Stimulated activated naive CD8-positive, alpha-beta T cell treated with anti-CD3 and anti-CD28 coated beads, Interleukin-15, amount 100 ng/mL, for 72 hours (primary cell): ENCODE measurements at regions not wholly inside any gene's neighbourhood (a gene's known extent, or its start where the extent isn't known, plus 50 kb on each side); places are given as distances from the start of the nearest gene placed in this dataset.
"Not testable (repeated sequence)": the region's sequence is repeated elsewhere in the genome, so short reads cannot be mapped to it uniquely, and the experiment has no call there.

Source experiments
- ATAC-seq: fragments of 150-1000 bp; cut with Tn5 transposase; 2 replicates; pipeline ENCODE4 v1.10.0; 2021; ENCODE audit warnings: mild to moderate bottlenecking, moderate library complexity
- DNase-seq, 2 donors: peaks; one replicate each; pipeline ENCODE4 v3.0.0; 2021 to 2022
- H3K27ac Mint-ChIP-seq, 2 donors: one replicate each; pipeline ENCODE4 v1.8.0; 2022; ENCODE audit warnings: mild to moderate bottlenecking in 2 of 2, mixed read lengths in 2 of 2, moderate library complexity in 2 of 2
- H3K27me3 Mint-ChIP-seq: one replicate; pipeline ENCODE4 v1.8.0; 2022; ENCODE audit warnings: mixed read lengths
- H3K4me1 Mint-ChIP-seq: one replicate; pipeline ENCODE4 v1.8.0; 2022; ENCODE audit warnings: mild to moderate bottlenecking, mixed read lengths
- H3K4me3 Mint-ChIP-seq, 2 donors: one replicate each; pipeline ENCODE4 v1.8.0; 2022; ENCODE audit warnings: mild to moderate bottlenecking in 2 of 2, mixed read lengths in 2 of 2, moderate library complexity in 1 of 2
- H3K9me3 Mint-ChIP-seq, 2 donors: one replicate each; pipeline ENCODE4 v1.8.0; 2022; ENCODE audit warnings: mixed read lengths in 2 of 2

GRCh38 chr7:41567031-41567730 lies 135.7 kb downstream of the INHBA start:
- Mint-ChIP-seq H3K4me1 (no peaks in the 10 kb centered on the region), H3K27ac (peak overlapping the region in 1 of 2 donors; percentile 49), H3K9me3 (peaks cover 5 to 33% of the 10 kb centered on the region in 2 donors), H3K27me3 (peaks cover 7% of the 10 kb centered on the region), H3K4me3 (no peak overlapping the region)
- DNase-seq: no peak
- no peak for ATAC-seq

GRCh38 chr7:41566581-41566980 lies 136.3 kb downstream of the INHBA start:
- H3K4me3 Mint-ChIP-seq: no peak overlapping the region
- H3K27ac Mint-ChIP-seq: no peak overlapping the region
- H3K27me3 Mint-ChIP-seq: peaks cover 7% of the 10 kb centered on the region
- no peak for DNase-seq
- no peak for ATAC-seq
- no peaks in the 10 kb centered on the region for H3K4me1 Mint-ChIP-seq
- peaks cover 5 to 33% of the 10 kb centered on the region in 2 donors for H3K9me3 Mint-ChIP-seq

- Mint-ChIP-seq H3K27me3 (peaks cover 7% of the 10 kb centered on the region), H3K4me3 (no peak overlapping the region), H3K9me3 (peaks cover 5 to 33% of the 10 kb centered on the region in 2 donors), H3K27ac (no peak overlapping the region), H3K4me1 (no peaks in the 10 kb centered on the region)
- DNase-seq (no peak), ATAC-seq (no peak)
Measured at GRCh38 chr7:41565655-41566054, 137.2 kb downstream of the INHBA start.

GRCh38 chr7:41559426-41559825 lies 143.5 kb downstream of the INHBA start:
- H3K9me3 Mint-ChIP-seq: peaks cover 6 to 34% of the 10 kb centered on the region in 2 donors
- DNase-seq: no peak
- H3K4me1 Mint-ChIP-seq: no peaks in the 10 kb centered on the region
- ATAC-seq: no peak
- H3K4me3 Mint-ChIP-seq: no peak overlapping the region
- no peaks in the 10 kb centered on the region for H3K27me3 Mint-ChIP-seq
- H3K27ac Mint-ChIP-seq: no peak overlapping the region

GRCh38 chr7:41554481-41554880 lies 148.4 kb downstream of the INHBA start:
- no peak for ATAC-seq
- Mint-ChIP-seq H3K9me3 (peaks cover 15 to 46% of the 10 kb centered on the region in 2 donors), H3K4me1 (no peaks in the 10 kb centered on the region), H3K27ac (no peak overlapping the region), H3K4me3 (no peak overlapping the region), H3K27me3 (no peaks in the 10 kb centered on the region)
- no peak for DNase-seq

- not testable (repeated sequence) for ATAC-seq, DNase-seq, H3K4me1 Mint-ChIP-seq, H3K27ac Mint-ChIP-seq, H3K27me3 Mint-ChIP-seq, H3K4me3 Mint-ChIP-seq
- H3K9me3 Mint-ChIP-seq: peaks cover 9 to 19% of the 10 kb centered on the region in 2 donors
Measured at GRCh38 chr7:41550046-41550445, 152.8 kb downstream of the INHBA start.

- no peaks in the 10 kb centered on the region for H3K4me1 Mint-ChIP-seq
- peaks cover 5 to 11% of the 10 kb centered on the region in 2 donors for H3K9me3 Mint-ChIP-seq
- no peak for ATAC-seq
- DNase-seq: no peak
- H3K27ac Mint-ChIP-seq: no peak overlapping the region
- no peaks in the 10 kb centered on the region for H3K27me3 Mint-ChIP-seq
- no peak overlapping the region for H3K4me3 Mint-ChIP-seq
Measured at GRCh38 chr7:41544241-41544640, 158.6 kb downstream of the INHBA start.

GRCh38 chr7:41540601-41541000 lies 162.3 kb downstream of the INHBA start:
- H3K27ac Mint-ChIP-seq: no peak overlapping the region
- peaks cover 5 to 11% of the 10 kb centered on the region in 2 donors for H3K9me3 Mint-ChIP-seq

GRCh38 chr7:41538810-41539724 lies 163.8 kb downstream of the INHBA start:
- DNase-seq: no peak
- H3K4me1 Mint-ChIP-seq: no peaks in the 10 kb centered on the region
- ATAC-seq: no peak
- peaks cover 5 to 11% of the 10 kb centered on the region in 2 donors for H3K9me3 Mint-ChIP-seq
- no peak overlapping the region for H3K27ac Mint-ChIP-seq
- H3K4me3 Mint-ChIP-seq: no peak overlapping the region
- no peaks in the 10 kb centered on the region for H3K27me3 Mint-ChIP-seq

More at GRCh38 chr7:41540601-41541000, 162.3 kb downstream of the INHBA start:
- H3K4me1 Mint-ChIP-seq: no peaks in the 10 kb centered on the region
- DNase-seq (no peak), ATAC-seq (no peak)
- H3K27me3 Mint-ChIP-seq: no peaks in the 10 kb centered on the region
- no peak overlapping the region for H3K4me3 Mint-ChIP-seq

GRCh38 chr7:41536873-41537665 lies 165.8 kb downstream of the INHBA start:
- Mint-ChIP-seq H3K4me1 (no peaks in the 10 kb centered on the region), H3K27me3 (no peaks in the 10 kb centered on the region), H3K27ac (no peak overlapping the region), H3K4me3 (no peak overlapping the region), H3K9me3 (peaks cover 7 to 10% of the 10 kb centered on the region in 2 donors)
- ATAC-seq: no peak
- DNase-seq: no peak

- Mint-ChIP-seq H3K27ac (no peak overlapping the region), H3K9me3 (peaks cover 5 to 7% of the 10 kb centered on the region in 2 donors), H3K4me1 (no peaks in the 10 kb centered on the region), H3K27me3 (no peaks in the 10 kb centered on the region), H3K4me3 (no peak overlapping the region)
- DNase-seq (no peak), ATAC-seq (no peak)
Measured at GRCh38 chr7:41536122-41536872, 166.6 kb downstream of the INHBA start.

- no peak overlapping the region for H3K27ac Mint-ChIP-seq
Measured at GRCh38 chr7:41529831-41530230, 173.1 kb downstream of the INHBA start.

GRCh38 chr7:41524876-41525275 lies 178.0 kb downstream of the INHBA start:
- Mint-ChIP-seq H3K4me1 (no peaks in the 10 kb centered on the region), H3K4me3 (no peak overlapping the region), H3K9me3 (peaks cover 6 to 40% of the 10 kb centered on the region in 2 donors), H3K27me3 (peaks cover 6% of the 10 kb centered on the region), H3K27ac (no peak overlapping the region)
- DNase-seq (no peak), ATAC-seq (no peak)

More at GRCh38 chr7:41529831-41530230, 173.1 kb downstream of the INHBA start:
- Mint-ChIP-seq H3K4me1 (no peaks in the 10 kb centered on the region), H3K27me3 (peaks cover 6% of the 10 kb centered on the region), H3K4me3 (no peak overlapping the region), H3K9me3 (peaks cover 5 to 16% of the 10 kb centered on the region in 2 donors)
- ATAC-seq: no peak
- DNase-seq: no peak

GRCh38 chr7:41520445-41520844 lies 182.4 kb downstream of the INHBA start:
- ATAC-seq: no peak
- H3K4me1 Mint-ChIP-seq: no peaks in the 10 kb centered on the region
- no peak overlapping the region for H3K4me3 Mint-ChIP-seq
- H3K27ac Mint-ChIP-seq: no peak overlapping the region
- no peaks in the 10 kb centered on the region for H3K27me3 Mint-ChIP-seq
- H3K9me3 Mint-ChIP-seq: peaks cover 17 to 49% of the 10 kb centered on the region in 2 donors
- no peak for DNase-seq

GRCh38 chr7:41517771-41518170 lies 185.1 kb downstream of the INHBA start:
- H3K27ac Mint-ChIP-seq: no peak overlapping the region
- no peak for ATAC-seq
- no peaks in the 10 kb centered on the region for H3K4me1 Mint-ChIP-seq
- no peaks in the 10 kb centered on the region for H3K27me3 Mint-ChIP-seq
- DNase-seq: no peak
- H3K9me3 Mint-ChIP-seq: peaks cover 11 to 36% of the 10 kb centered on the region in 2 donors
- no peak overlapping the region for H3K4me3 Mint-ChIP-seq
